ENCODE measurements at regions not wholly inside any gene's neighbourhood (a gene's known extent, or its start where the extent isn't known, plus 50 kb on each side); places are given as distances from the start of the nearest gene placed in this dataset.

- Histone ChIP-seq H3K27ac (replicated peaks) (no peak overlapping the region), H3K4me3 (no peak overlapping the region), H3K9me3 (replicated peaks) (peaks cover 27% of the 10 kb centered on the region), H3K4me1 (no peaks in the 10 kb centered on the region), H3K27me3 (ENCODE audit: low read depth) (no peaks in the 10 kb centered on the region), H3K36me3 (no peaks in the 10 kb centered on the region)
- intact Hi-C loops (cut with micrococcal nuclease), result no loop called here
- no peak for DNase-seq
- TF ChIP-seq CTCF (IDR thresholded peaks at IDR 0.05; ENCODE audit: borderline replicate concordance), result no peak
These were observed 232.9 kb downstream of the CDH7 start for GRCh38 chr18:65983750-65984149.

- intact Hi-C loops (cut with micrococcal nuclease), result no loop called here
- no peaks in the 10 kb centered on the region for H3K9me3 ChIP-seq (replicated peaks)
- no peak overlapping the region for H3K4me3 ChIP-seq
- no peaks in the 10 kb centered on the region for H3K4me1 ChIP-seq
- H3K27ac ChIP-seq (replicated peaks), result no peak overlapping the region
- DNase-seq, result no peak
- no peaks in the 10 kb centered on the region for H3K36me3 ChIP-seq
- TF ChIP-seq CTCF (IDR thresholded peaks at IDR 0.05; ENCODE audit: borderline replicate concordance), result no peak
- H3K27me3 ChIP-seq (ENCODE audit: low read depth), result no peaks in the 10 kb centered on the region
These were observed 224.7 kb downstream of the CDH7 start for GRCh38 chr18:65975536-65975935.

GRCh38 chr18:65974758-65975157 is 223.9 kb downstream of the CDH7 start:
- Histone ChIP-seq H3K4me3 (no peak overlapping the region), H3K9me3 (replicated peaks) (no peaks in the 10 kb centered on the region), H3K36me3 (no peaks in the 10 kb centered on the region), H3K4me1 (no peaks in the 10 kb centered on the region), H3K27ac (replicated peaks) (no peak overlapping the region), H3K27me3 (ENCODE audit: low read depth) (no peaks in the 10 kb centered on the region)
- no peak for TF ChIP-seq CTCF (IDR thresholded peaks at IDR 0.05; ENCODE audit: borderline replicate concordance)
- intact Hi-C loops (cut with micrococcal nuclease), result no loop called here
- DNase-seq, result no peak

- TF ChIP-seq CTCF (IDR thresholded peaks at IDR 0.05; ENCODE audit: borderline replicate concordance), result peak; percentile 47
- H3K9me3 ChIP-seq (replicated peaks), result no peaks in the 10 kb centered on the region
- intact Hi-C loops (cut with micrococcal nuclease), result no loop called here
- no peak overlapping the region for H3K4me3 ChIP-seq
- no peak for DNase-seq
- no peaks in the 10 kb centered on the region for H3K27me3 ChIP-seq (ENCODE audit: low read depth)
- H3K4me1 ChIP-seq, result no peaks in the 10 kb centered on the region
- no peak overlapping the region for H3K27ac ChIP-seq (replicated peaks)
- no peaks in the 10 kb centered on the region for H3K36me3 ChIP-seq
These were observed 217.6 kb downstream of the CDH7 start for GRCh38 chr18:65968239-65969004.

- Histone ChIP-seq H3K27ac (replicated peaks) (no peak overlapping the region), H3K4me3 (no peak overlapping the region), H3K9me3 (replicated peaks) (no peaks in the 10 kb centered on the region), H3K36me3 (no peaks in the 10 kb centered on the region), H3K27me3 (ENCODE audit: low read depth) (no peaks in the 10 kb centered on the region), H3K4me1 (no peaks in the 10 kb centered on the region)
- no peak for DNase-seq
- no peak for TF ChIP-seq CTCF (IDR thresholded peaks at IDR 0.05; ENCODE audit: borderline replicate concordance)
- intact Hi-C loops (cut with micrococcal nuclease), result no loop called here
These were observed 204.9 kb downstream of the CDH7 start for GRCh38 chr18:65955747-65956146.
